Esophagus squamous epithelium (tissue), 5 donors: ENCODE measurements at regions not wholly inside any gene's neighbourhood (a gene's known extent, or its start where the extent isn't known, plus 50 kb on each side); places are given as distances from the start of the nearest gene placed in this dataset.

ENCODE experiments used
- DNase-seq: peaks from one replicate; lab custom pipeline; 2025; lab: John Stamatoyannopoulos, UW
- H3K27ac ChIP-seq, 4 donors: fragments of 200-600 bp; sonication (generic); one replicate each; pipeline ENCODE4 v1.5.1; 2016 to 2019; ENCODE audit warnings: mild to moderate bottlenecking in 1 of 4
- H3K27me3 ChIP-seq, 4 donors: fragments of 200-600 bp; sonication (generic); 1 replicate in 3 of 4; 2 replicates in 1 of 4; pipeline versions ENCODE4 v1.5.1 to v1.6.0; 2017 to 2021; ENCODE audit warnings: antibody characterized with exemption in 1 of 4
- H3K36me3 ChIP-seq, 3 donors: fragments of 200-600 bp; sonication (generic); one replicate each; pipeline ENCODE4 v1.5.1; 2016 to 2019
- H3K4me1 ChIP-seq, 3 donors: fragments of 200-600 bp; sonication (generic); one replicate each; pipeline ENCODE4 v1.5.1; 2017 to 2019
- H3K4me3 ChIP-seq, 4 donors: fragments of 200-600 bp; sonication (generic); 1 replicate in 3 of 4; 2 replicates in 1 of 4; pipeline ENCODE4 v1.5.1; 2016 to 2019; ENCODE audit warnings: mild to moderate bottlenecking in 2 of 4, moderate library complexity in 1 of 4
- H3K9me3 ChIP-seq, 3 donors: fragments of 200-600 bp; sonication (generic); one replicate each; pipeline ENCODE4 v1.5.1; 2016 to 2019
- POLR2A ChIP-seq, 4 donors: fragments of 450-650 bp; IDR thresholded peaks; one replicate each; pipeline ENCODE4 v1.6.1; 2017; ENCODE audit warnings: antibody characterized with exemption in 4 of 4, mild to moderate bottlenecking in 4 of 4, moderate library complexity in 3 of 4
- WGBS, 2 donors: methylation state at CpG; one replicate each; pipeline ENCODE4 v1.1.5; 2018; 5-methylcytosine and 5-hydroxymethylcytosine counted together
- intact Hi-C: fragments of 100-400 bp; cut with DNase I; formaldehyde crosslinking; loops from one replicate; pipeline ENCODE4 v1.15.0; 2022
- TF ChIP-seq, protein P1 (sequence below), 6 experiments: fragments of 450-650 bp in 4 of 6; fragments of 200-600 bp in 2 of 6; sonication (generic) in 2 of 6; IDR thresholded peaks; one replicate each; pipeline ENCODE4 v1.5.1; 2016 to 2019; ENCODE audit warnings: antibody characterized with exemption in 6 of 6, mild to moderate bottlenecking in 4 of 6, moderate library complexity in 4 of 6
- donor health status: DM: yes; HTN: yes; CAD: no.

DNA sequence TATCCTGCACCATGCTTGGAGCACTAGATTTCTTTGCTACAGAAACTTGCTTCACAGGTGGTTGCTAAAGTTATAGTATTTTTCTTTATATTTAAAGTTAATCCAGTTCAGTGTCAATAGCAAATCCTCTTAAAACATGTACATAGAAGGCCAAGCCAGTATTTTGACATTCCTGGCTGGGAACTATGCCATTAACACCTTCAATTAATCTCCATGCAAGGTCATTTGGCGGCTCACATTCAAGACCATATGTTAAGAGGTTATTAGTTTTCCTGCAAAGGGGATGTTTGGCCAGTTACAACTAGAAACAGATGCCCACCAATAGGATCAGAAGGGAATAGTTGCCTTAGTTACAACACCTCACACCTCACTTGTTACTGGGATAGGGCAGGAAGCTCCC is 261.3 kb upstream of the MEIS1 start:
- intact Hi-C loops = no loop called here
- Histone ChIP-seq H3K36me3 (no peaks in the 10 kb centered on the region), H3K27ac (peak overlapping the region in 1 of 4 donors; percentile 21), H3K27me3 (no peaks in the 10 kb centered on the region), H3K9me3 (no peaks in the 10 kb centered on the region), H3K4me3 (no peak overlapping the region), H3K4me1 (peaks cover 0 to 38% (median 9%) of the 10 kb centered on the region in 3 donors)
- 25 to 50% methylated on average over 1 of the region's 1 CpG for WGBS, 2 donors
- TF ChIP-seq, protein P1, sequence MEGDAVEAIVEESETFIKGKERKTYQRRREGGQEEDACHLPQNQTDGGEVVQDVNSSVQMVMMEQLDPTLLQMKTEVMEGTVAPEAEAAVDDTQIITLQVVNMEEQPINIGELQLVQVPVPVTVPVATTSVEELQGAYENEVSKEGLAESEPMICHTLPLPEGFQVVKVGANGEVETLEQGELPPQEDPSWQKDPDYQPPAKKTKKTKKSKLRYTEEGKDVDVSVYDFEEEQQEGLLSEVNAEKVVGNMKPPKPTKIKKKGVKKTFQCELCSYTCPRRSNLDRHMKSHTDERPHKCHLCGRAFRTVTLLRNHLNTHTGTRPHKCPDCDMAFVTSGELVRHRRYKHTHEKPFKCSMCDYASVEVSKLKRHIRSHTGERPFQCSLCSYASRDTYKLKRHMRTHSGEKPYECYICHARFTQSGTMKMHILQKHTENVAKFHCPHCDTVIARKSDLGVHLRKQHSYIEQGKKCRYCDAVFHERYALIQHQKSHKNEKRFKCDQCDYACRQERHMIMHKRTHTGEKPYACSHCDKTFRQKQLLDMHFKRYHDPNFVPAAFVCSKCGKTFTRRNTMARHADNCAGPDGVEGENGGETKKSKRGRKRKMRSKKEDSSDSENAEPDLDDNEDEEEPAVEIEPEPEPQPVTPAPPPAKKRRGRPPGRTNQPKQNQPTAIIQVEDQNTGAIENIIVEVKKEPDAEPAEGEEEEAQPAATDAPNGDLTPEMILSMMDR (IDR thresholded peaks at IDR 0.05) = no peak
- TF ChIP-seq POLR2A (IDR thresholded peaks at IDR 0.05) = no peak
- no peak for DNase-seq

DNA sequence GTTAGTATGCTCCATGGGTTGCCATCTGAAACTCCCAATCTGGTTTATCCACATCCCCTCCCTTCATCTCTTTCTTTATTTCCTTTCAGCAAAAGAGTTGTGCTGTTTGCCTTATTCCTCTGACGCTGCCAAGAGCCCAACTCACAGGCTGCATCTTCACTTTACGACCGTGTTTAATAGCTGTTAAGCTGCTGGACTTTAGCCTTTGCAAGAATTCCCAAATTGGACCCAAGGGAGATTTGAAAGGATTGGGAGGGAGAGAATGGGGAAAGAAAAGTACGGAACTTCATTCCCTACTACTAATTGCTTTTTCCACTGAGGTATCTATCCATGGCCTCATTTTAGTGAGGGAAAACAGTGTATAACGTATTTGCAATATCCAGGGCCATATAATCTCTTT is 263.4 kb upstream of the MEIS1 start:
- intact Hi-C loops = no loop called here
- TF ChIP-seq POLR2A (IDR thresholded peaks at IDR 0.05) = no peak
- TF ChIP-seq, protein P1 (IDR thresholded peaks at IDR 0.05) = no peak
- 75 to 84% methylated on average over 5 of the region's 5 CpGs for WGBS, 2 donors
- H3K4me1 ChIP-seq = peaks cover 0 to 38% (median 9%) of the 10 kb centered on the region in 3 donors
- H3K27ac ChIP-seq = no peak overlapping the region
- no peak overlapping the region for H3K4me3 ChIP-seq
- no peak for DNase-seq
- H3K9me3 ChIP-seq = no peaks in the 10 kb centered on the region
- H3K27me3 ChIP-seq = no peaks in the 10 kb centered on the region
- no peaks in the 10 kb centered on the region for H3K36me3 ChIP-seq

GRCh38 chr2:66170744-66171330 is 264.1 kb upstream of the MEIS1 start:
- H3K4me1 ChIP-seq = peaks cover 0 to 38% (median 9%) of the 10 kb centered on the region in 3 donors
- no peak overlapping the region for H3K4me3 ChIP-seq
- WGBS, 2 donors = 59 to 61% methylated on average over 6 of the region's 6 CpGs
- H3K27ac ChIP-seq = no peak overlapping the region
- intact Hi-C loops = no loop called here
- H3K9me3 ChIP-seq = no peaks in the 10 kb centered on the region
- no peaks in the 10 kb centered on the region for H3K27me3 ChIP-seq
- DNase-seq = no peak
- no peaks in the 10 kb centered on the region for H3K36me3 ChIP-seq
- TF ChIP-seq POLR2A (IDR thresholded peaks at IDR 0.05) = no peak
- TF ChIP-seq, protein P1 (IDR thresholded peaks at IDR 0.05) = no peak

DNA sequence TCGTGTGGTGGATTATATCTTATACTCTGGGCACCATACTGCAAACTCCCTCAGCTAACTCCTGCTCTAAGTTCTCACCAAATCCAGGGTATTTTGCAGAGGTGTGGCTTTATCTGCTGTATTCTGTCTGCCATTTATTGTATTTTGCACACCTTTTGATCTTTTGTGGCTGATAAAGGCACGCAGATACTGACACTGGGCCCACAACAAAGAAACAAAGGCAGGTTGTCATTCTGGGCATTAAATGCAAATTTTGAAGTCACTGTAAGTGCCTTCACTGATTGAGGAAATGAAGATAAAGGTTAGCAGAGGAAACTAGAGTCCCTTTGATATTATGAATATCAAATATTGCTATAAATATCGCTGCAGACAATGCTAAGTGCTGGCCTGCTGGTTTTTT is 265.8 kb upstream of the MEIS1 start:
- Histone ChIP-seq H3K4me3 (no peak overlapping the region), H3K36me3 (no peaks in the 10 kb centered on the region), H3K9me3 (no peaks in the 10 kb centered on the region), H3K4me1 (peaks cover 0 to 29% (median 9%) of the 10 kb centered on the region in 3 donors), H3K27me3 (no peaks in the 10 kb centered on the region), H3K27ac (no peak overlapping the region)
- WGBS, 2 donors = 66 to 79% methylated on average over 3 of the region's 3 CpGs
- DNase-seq = no peak
- intact Hi-C loops = no loop called here
- TF ChIP-seq POLR2A (IDR thresholded peaks at IDR 0.05) = no peak

DNA sequence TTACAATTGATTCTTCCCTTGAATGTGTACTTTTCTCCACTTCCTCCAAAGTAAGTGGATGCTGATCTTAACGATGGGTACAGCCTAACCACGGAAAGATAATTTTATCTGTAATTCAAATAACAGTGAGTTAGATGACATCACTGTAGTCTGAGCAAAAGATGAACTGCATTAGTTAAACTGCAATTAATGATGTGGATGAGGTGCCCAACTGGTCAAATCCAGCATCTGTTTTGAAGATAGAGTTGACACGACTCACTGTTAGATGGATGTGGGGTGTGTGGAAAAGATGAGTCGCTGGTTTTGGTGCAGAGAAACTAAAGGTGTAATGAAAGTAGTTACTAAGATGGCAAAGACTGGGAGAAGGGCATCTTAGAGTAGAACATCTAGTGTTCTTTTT is 270.5 kb upstream of the MEIS1 start:
- Histone ChIP-seq H3K36me3 (no peaks in the 10 kb centered on the region), H3K27me3 (no peaks in the 10 kb centered on the region), H3K27ac (no peak overlapping the region), H3K4me1 (no peaks in the 10 kb centered on the region), H3K4me3 (no peak overlapping the region), H3K9me3 (no peaks in the 10 kb centered on the region)
- no peak for DNase-seq
- 77 to 82% methylated on average over 4 of the region's 4 CpGs for WGBS, 2 donors
- intact Hi-C loops = no loop called here
- no peak for TF ChIP-seq POLR2A (IDR thresholded peaks at IDR 0.05)
- TF ChIP-seq, protein P1 (IDR thresholded peaks at IDR 0.05) = no peak

DNA sequence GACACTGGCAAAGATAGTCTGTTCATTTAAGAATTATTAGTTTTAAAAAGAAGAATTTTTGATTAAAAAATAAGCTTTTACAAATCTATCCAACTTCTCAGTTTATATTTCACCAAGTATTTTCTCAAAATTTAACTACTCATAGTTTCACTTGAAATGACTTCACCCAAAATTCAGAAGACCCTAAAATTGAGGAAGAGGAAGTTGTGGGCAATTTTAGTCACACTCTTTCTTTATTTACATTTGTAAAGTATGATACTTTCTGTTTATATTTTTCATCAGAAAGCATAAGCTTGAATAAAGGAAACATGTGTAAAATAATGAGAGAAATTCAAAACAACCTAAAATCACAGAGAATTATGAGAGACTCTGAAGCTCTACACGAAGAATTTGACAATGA is 278.8 kb upstream of the MEIS1 start:
- Histone ChIP-seq H3K4me3 (no peak overlapping the region), H3K27me3 (no peaks in the 10 kb centered on the region), H3K9me3 (peaks cover 0 to 19% (median 13%) of the 10 kb centered on the region in 3 donors), H3K4me1 (no peaks in the 10 kb centered on the region), H3K27ac (no peak overlapping the region), H3K36me3 (no peaks in the 10 kb centered on the region)
- intact Hi-C loops = no loop called here
- WGBS, 2 donors = 32 to 63% methylated on average over 1 of the region's 1 CpG
- no peak for DNase-seq
- TF ChIP-seq, protein P1 (IDR thresholded peaks at IDR 0.05) = no peak
- no peak for TF ChIP-seq POLR2A (IDR thresholded peaks at IDR 0.05)
